Left lung (tissue), 4 donors: ENCODE measurements at regions not wholly inside any gene's neighbourhood (a gene's known extent, or its start where the extent isn't known, plus 50 kb on each side); places are given as distances from the start of the nearest gene placed in this dataset.

ENCODE experiments used
- ATAC-seq: fragments of 200-7000 bp; cut with Tn5 transposase; one replicate; pipeline ENCODE4 v1.9.1; 2020; ENCODE audit warnings: moderate library complexity
- DNase-seq, 4 donors: peaks; one replicate each; pipeline ENCODE4 v3.0.0-alpha.2; 2013 to 2020
- H3K27ac ChIP-seq, 2 donors: fragments of 200-600 bp; sonication (generic) in 1 of 2; one replicate each; pipeline versions ENCODE4 v1.5.0 to v1.8.0; 2020 to 2021
- H3K27me3 ChIP-seq, 2 donors: fragments of 200-600 bp; sonication (generic) in 1 of 2; one replicate each; pipeline versions ENCODE4 v1.5.0 to v1.8.0; 2020 to 2021
- H3K36me3 ChIP-seq, 2 donors: fragments of 200-600 bp; sonication (generic) in 1 of 2; one replicate each; pipeline versions ENCODE4 v1.5.0 to v1.8.0; 2020 to 2021
- H3K4me1 ChIP-seq, 2 donors: fragments of 200-600 bp; one replicate each; pipeline ENCODE4 v1.8.0; 2021
- H3K4me3 ChIP-seq, 2 donors: fragments of 200-600 bp; sonication (generic) in 1 of 2; one replicate each; pipeline versions ENCODE4 v1.5.0 to v1.8.0; 2020 to 2021; ENCODE audit warnings: mild to moderate bottlenecking in 1 of 2
- H3K9me3 ChIP-seq, 2 donors: fragments of 200-600 bp; sonication (generic) in 1 of 2; one replicate each; pipeline versions ENCODE4 v1.5.0 to v1.8.0; 2020 to 2021
- CTCF ChIP-seq, 2 donors: fragments of 200-600 bp; sonication (generic) in 1 of 2; IDR thresholded peaks; one replicate each; pipeline versions ENCODE4 v1.5.0 to v1.8.0; 2021; ENCODE audit warnings: antibody characterized with exemption in 2 of 2
- intact Hi-C, 2 donors: fragments of 100-400 bp; cut with DNase I; formaldehyde crosslinking; loops; one replicate each; pipeline versions ENCODE4 v1.11.2 to v1.14.2; 2022
- donor health status: DM: no; HTN: yes; CAD: no.
- donor health status: DM: no; HTN: no; CAD: no.

GRCh38 chr6:154611847-154612246 lies 101.4 kb upstream of the CNKSR3 start:
- ATAC-seq (no peak), DNase-seq (no peak)
- no peak for TF ChIP-seq CTCF (IDR thresholded peaks at IDR 0.05)
- Histone ChIP-seq H3K4me3 (no peak overlapping the region), H3K4me1 (no peaks in the 10 kb centered on the region), H3K9me3 (no peaks in the 10 kb centered on the region), H3K27me3 (no peaks in the 10 kb centered on the region), H3K36me3 (no peaks in the 10 kb centered on the region), H3K27ac (no peak overlapping the region)
- intact Hi-C loops: no loop called here

GRCh38 chr6:154613137-154613676 lies 102.7 kb upstream of the CNKSR3 start:
- intact Hi-C loops: no loop called here
- DNase-seq (no peak), ATAC-seq (peak; percentile 78)
- Histone ChIP-seq H3K27ac (no peak overlapping the region), H3K4me3 (no peak overlapping the region), H3K27me3 (no peaks in the 10 kb centered on the region), H3K9me3 (no peaks in the 10 kb centered on the region), H3K36me3 (no peaks in the 10 kb centered on the region), H3K4me1 (no peaks in the 10 kb centered on the region)
- TF ChIP-seq CTCF (IDR thresholded peaks at IDR 0.05): no peak

- intact Hi-C loops: no loop called here
- Histone ChIP-seq H3K4me1 (no peaks in the 10 kb centered on the region), H3K36me3 (no peaks in the 10 kb centered on the region), H3K4me3 (no peak overlapping the region), H3K27me3 (no peaks in the 10 kb centered on the region), H3K9me3 (no peaks in the 10 kb centered on the region), H3K27ac (no peak overlapping the region)
- TF ChIP-seq CTCF (IDR thresholded peaks at IDR 0.05): no peak
- no peak for ATAC-seq
- no peak for DNase-seq
These were observed 103.6 kb upstream of the CNKSR3 start for GRCh38 chr6:154614101-154614500.

GRCh38 chr6:154614641-154615040 lies 104.2 kb upstream of the CNKSR3 start:
- DNase-seq: no peak
- H3K4me3 ChIP-seq: no peak overlapping the region
- no peaks in the 10 kb centered on the region for H3K27me3 ChIP-seq
- no peaks in the 10 kb centered on the region for H3K36me3 ChIP-seq
- no peak overlapping the region for H3K27ac ChIP-seq
- ATAC-seq: no peak
- no peaks in the 10 kb centered on the region for H3K9me3 ChIP-seq
- intact Hi-C loops: no loop called here
- H3K4me1 ChIP-seq: no peaks in the 10 kb centered on the region
- no peak for TF ChIP-seq CTCF (IDR thresholded peaks at IDR 0.05)

- no peak overlapping the region for H3K27ac ChIP-seq
- no peaks in the 10 kb centered on the region for H3K36me3 ChIP-seq
- H3K9me3 ChIP-seq: no peaks in the 10 kb centered on the region
- no peak for TF ChIP-seq CTCF (IDR thresholded peaks at IDR 0.05)
- no peak overlapping the region for H3K4me3 ChIP-seq
- ATAC-seq (peak; percentile 72), DNase-seq (peak in 3 of 4 donors; percentile 68 to 85 (median 72))
- no peaks in the 10 kb centered on the region for H3K27me3 ChIP-seq
- no peaks in the 10 kb centered on the region for H3K4me1 ChIP-seq
- intact Hi-C loops: no loop called here
These were observed 105.1 kb upstream of the CNKSR3 start for GRCh38 chr6:154615483-154616025.
